ENCODE measurements at regions not wholly inside any gene's neighbourhood (a gene's known extent, or its start where the extent isn't known, plus 50 kb on each side); places are given as distances from the start of the nearest gene placed in this dataset.

DNA sequence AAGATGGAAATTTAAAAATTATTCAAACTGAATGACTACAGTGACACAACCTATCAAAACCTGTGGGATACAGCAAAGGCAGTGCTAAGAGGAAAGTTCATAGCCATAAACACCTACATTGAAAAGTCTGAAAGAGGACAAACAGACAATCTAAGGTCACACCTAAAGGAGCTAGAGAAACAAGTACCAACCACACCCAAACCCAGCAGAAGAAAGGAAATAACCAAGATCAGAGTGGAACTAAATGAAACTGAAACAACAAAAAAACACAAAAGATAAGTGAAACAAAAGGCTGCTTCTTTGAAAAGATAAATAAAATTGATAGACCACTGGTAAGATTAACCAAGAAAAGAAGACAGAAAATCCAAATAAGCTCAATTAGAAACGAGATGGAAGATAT lies 247.2 kb upstream of the ZNF804A start:
- no peak for TF ChIP-seq EZH2 (IDR thresholded peaks at IDR 0.05; ENCODE audit: borderline replicate concordance, low read depth, low read length, severe bottlenecking)
- TF ChIP-seq CTCF (IDR thresholded peaks at IDR 0.05; ENCODE audit: extremely low read depth in 1 of 2, insufficient read depth in 1 of 2, low read depth in 1 of 2, low read length in 2 of 2) = no peak
- no peak for TF ChIP-seq POLR2A (IDR thresholded peaks at IDR 0.05; ENCODE audit: low read depth, low read length)
- no peak for TF ChIP-seq POLR2AphosphoS5 (IDR thresholded peaks at IDR 0.05; ENCODE audit: insufficient read depth, low read depth, low read length)
- no peak for TF ChIP-seq JUN (IDR thresholded peaks at IDR 0.05; ENCODE audit: borderline replicate concordance, insufficient read depth, insufficient read length, low read depth)
- no peak for TF ChIP-seq MYC (IDR thresholded peaks at IDR 0.05; ENCODE audit: low read depth, low read length)
- TF ChIP-seq GATA2 (IDR thresholded peaks at IDR 0.05; ENCODE audit: insufficient read depth, insufficient read length, low read depth, low read length) = no peak
- TF ChIP-seq FOS (IDR thresholded peaks at IDR 0.05; ENCODE audit: borderline replicate concordance, insufficient read depth, low read length) = no peak
- TF ChIP-seq MAX (IDR thresholded peaks at IDR 0.05; ENCODE audit: insufficient read depth, insufficient read length) = no peak

Measured in endothelial cell of umbilical vein (primary cell).